Skeletal muscle tissue (tissue), 3 donors: ENCODE measurements at regions not wholly inside any gene's neighbourhood (a gene's known extent, or its start where the extent isn't known, plus 50 kb on each side); places are given as distances from the start of the nearest gene placed in this dataset.

ENCODE experiments used
- H3K27ac ChIP-seq: one replicate; pipeline ENCODE4 v1.7.0; 2013; ENCODE audit warnings: mild to moderate bottlenecking, low read depth, low read length, inconsistent platforms
- H3K27me3 ChIP-seq, 3 donors: one replicate each; pipeline ENCODE4 v1.7.0; 2013; ENCODE audit warnings: low read length in 3 of 3; ENCODE audit not compliant: control insufficient read depth in 3 of 3, insufficient read depth in 3 of 3
- H3K36me3 ChIP-seq, 3 donors: one replicate each; pipeline ENCODE4 v1.7.0; 2013; ENCODE audit warnings: low read length in 3 of 3; ENCODE audit not compliant: control insufficient read depth in 3 of 3, insufficient read depth in 3 of 3
- H3K4me1 ChIP-seq, 3 donors: one replicate each; pipeline ENCODE4 v1.7.0; 2013; ENCODE audit warnings: low read length in 3 of 3, mild to moderate bottlenecking in 3 of 3; ENCODE audit not compliant: control insufficient read depth in 3 of 3, insufficient read depth in 3 of 3
- H3K4me3 ChIP-seq, 3 donors: one replicate each; pipeline ENCODE4 v1.7.0; 2013; ENCODE audit warnings: low read length in 3 of 3
- H3K9ac ChIP-seq, 3 donors: one replicate each; pipeline ENCODE4 v1.7.0; 2013; ENCODE audit warnings: low read length in 3 of 3, mild to moderate bottlenecking in 3 of 3, moderate library complexity in 2 of 3, low read depth in 1 of 3
- H3K9me3 ChIP-seq, 3 donors: one replicate each; pipeline ENCODE4 v1.7.0; 2013; ENCODE audit warnings: low read length in 3 of 3; ENCODE audit not compliant: control insufficient read depth in 3 of 3
- donor health status: Osteomylitis.

DNA sequence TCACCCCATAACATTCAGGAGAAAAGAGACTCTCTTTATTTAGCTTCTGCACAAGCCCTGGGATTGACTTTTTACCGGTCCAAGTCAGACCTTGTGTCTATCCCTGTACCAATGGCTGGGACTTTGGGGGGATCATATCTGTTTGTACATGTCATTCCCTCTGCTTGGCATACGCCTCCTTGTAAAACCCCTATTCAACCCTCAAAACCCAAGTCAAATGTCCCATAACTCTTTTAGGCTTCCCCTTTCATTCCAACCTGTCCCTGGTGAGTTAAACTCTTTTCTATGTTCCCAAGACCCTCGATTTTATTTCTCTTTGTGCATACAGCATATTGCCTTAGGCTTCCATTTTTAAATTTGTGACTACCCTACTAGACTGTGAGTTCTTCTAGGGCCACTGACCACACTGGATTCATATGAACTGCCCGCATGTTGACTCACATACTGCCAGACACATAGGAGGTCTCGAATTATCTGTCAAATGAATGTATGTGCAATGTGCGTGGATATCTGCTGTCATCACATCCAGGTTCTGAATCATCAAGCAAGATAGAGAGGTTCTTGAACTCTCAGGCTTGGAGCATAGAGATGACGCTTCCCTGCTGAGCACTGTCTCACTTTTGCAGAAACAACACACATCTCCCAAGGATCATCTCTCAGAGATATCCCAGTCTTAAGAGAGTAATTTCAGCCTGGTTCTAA, 548.6 kb upstream of the TBX3 start:
- no peaks in the 10 kb centered on the region for H3K36me3 ChIP-seq
- H3K9me3 ChIP-seq = no peaks in the 10 kb centered on the region
- H3K4me3 ChIP-seq = no peak overlapping the region
- H3K4me1 ChIP-seq = peaks cover 4 to 9% (median 5%) of the 10 kb centered on the region in 3 donors
- H3K9ac ChIP-seq = no peak overlapping the region
- H3K27me3 ChIP-seq = no peaks in the 10 kb centered on the region
- no peak overlapping the region for H3K27ac ChIP-seq

DNA sequence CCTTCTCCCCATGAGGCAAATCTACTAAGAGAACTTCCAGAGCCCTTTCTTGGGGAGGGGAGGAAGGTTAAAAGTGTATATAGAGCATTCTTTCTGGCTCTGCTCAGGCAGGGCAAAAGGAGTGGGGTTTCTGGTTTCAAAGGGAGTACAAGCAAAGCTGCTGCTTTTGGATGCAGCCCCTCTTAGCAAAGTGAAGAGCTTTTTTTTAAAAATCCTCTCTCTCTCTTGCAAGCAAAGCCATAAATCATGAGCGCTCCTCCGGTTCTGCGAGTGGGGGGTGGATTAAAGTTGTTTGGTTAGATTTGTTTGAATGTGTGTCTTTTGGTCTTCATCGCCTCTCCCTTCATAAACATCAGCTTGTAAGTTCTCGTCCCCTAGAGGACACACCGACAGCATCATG, 546.6 kb upstream of the TBX3 start:
- Histone ChIP-seq H3K4me1 (peaks cover 16 to 24% (median 23%) of the 10 kb centered on the region in 3 donors), H3K9ac (peak overlapping the region in 1 of 3 donors; percentile 34), H3K27me3 (no peaks in the 10 kb centered on the region), H3K27ac (no peak overlapping the region), H3K4me3 (no peak overlapping the region), H3K36me3 (no peaks in the 10 kb centered on the region), H3K9me3 (no peaks in the 10 kb centered on the region)

DNA sequence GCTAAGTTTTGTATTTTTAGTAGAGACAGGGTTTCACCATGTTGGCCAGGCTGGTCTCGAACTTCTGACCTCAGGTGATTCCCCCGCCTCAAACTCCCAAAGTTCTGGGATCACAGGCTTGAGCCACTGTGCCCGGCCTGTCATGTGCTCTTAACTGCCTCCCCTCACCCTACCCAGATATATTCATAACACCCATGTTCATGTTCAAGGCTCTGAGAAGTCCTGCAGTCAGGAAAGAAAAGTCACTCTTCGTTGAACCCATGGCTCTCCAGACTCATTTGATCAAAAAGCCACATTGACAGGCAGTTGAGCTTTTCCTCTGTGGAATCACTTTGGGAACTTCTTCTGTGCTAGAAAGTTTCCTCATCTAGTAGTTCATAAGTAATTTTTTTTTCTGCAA, 545.5 kb upstream of the TBX3 start:
- Histone ChIP-seq H3K27ac (no peak overlapping the region), H3K36me3 (no peaks in the 10 kb centered on the region), H3K4me3 (no peak overlapping the region), H3K27me3 (no peaks in the 10 kb centered on the region), H3K9me3 (no peaks in the 10 kb centered on the region), H3K9ac (no peak overlapping the region), H3K4me1 (peaks cover 20 to 33% (median 24%) of the 10 kb centered on the region in 3 donors)

DNA sequence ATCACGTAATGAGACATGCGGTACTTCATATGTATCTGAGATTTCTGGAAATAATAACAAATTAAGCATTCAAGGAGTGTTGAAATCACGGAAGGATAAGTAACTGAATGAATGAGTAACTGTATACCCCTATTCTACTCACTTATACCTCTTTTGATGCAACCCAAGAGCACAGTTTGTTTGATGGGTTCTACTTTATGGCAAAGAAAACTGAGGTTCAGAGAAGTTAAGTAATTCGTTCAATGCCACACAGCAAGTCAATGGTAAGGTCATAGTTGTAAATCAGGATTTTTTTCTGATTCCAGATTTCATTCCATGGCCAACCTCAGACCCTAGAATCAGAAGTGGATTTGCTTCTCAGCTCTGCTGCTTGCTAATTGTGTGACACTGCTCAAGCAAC, 544.5 kb upstream of the TBX3 start:
- H3K36me3 ChIP-seq = no peaks in the 10 kb centered on the region
- H3K9ac ChIP-seq = no peak overlapping the region
- no peaks in the 10 kb centered on the region for H3K27me3 ChIP-seq
- H3K4me3 ChIP-seq = no peak overlapping the region
- no peaks in the 10 kb centered on the region for H3K9me3 ChIP-seq
- H3K27ac ChIP-seq = peak overlapping the region; percentile 88
- H3K4me1 ChIP-seq = peaks cover 24 to 34% (median 27%) of the 10 kb centered on the region in 3 donors

DNA sequence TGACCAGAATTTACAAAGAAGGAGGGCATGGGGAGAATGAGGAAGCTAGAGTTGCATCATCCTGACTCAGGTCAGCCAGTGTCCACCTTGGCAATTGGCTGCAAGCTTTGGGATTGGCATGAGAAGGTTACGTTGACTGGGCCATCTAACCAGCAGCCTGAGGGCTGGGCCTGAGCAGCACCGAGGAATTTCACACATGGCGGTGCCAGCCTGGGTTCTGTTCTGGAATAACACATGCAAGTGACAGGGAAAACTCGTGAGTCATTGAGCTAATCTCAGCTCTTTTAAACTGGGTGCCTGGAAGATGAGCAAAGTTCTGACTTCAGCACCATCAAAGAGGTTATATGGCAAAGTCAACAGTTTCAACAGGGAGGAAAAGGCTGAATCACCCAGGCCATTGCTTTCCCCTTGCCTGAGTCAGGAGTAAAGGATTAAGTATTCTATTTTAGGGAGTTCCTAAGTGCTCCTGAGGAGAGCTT, 543.2 kb upstream of the TBX3 start:
- H3K9ac ChIP-seq = peak overlapping the region in 1 of 3 donors; percentile 36
- H3K27ac ChIP-seq = peak overlapping the region; percentile 88
- H3K9me3 ChIP-seq = no peaks in the 10 kb centered on the region
- no peaks in the 10 kb centered on the region for H3K36me3 ChIP-seq
- no peaks in the 10 kb centered on the region for H3K27me3 ChIP-seq
- H3K4me3 ChIP-seq = no peak overlapping the region
- H3K4me1 ChIP-seq = peaks cover 24 to 39% (median 32%) of the 10 kb centered on the region in 3 donors

DNA sequence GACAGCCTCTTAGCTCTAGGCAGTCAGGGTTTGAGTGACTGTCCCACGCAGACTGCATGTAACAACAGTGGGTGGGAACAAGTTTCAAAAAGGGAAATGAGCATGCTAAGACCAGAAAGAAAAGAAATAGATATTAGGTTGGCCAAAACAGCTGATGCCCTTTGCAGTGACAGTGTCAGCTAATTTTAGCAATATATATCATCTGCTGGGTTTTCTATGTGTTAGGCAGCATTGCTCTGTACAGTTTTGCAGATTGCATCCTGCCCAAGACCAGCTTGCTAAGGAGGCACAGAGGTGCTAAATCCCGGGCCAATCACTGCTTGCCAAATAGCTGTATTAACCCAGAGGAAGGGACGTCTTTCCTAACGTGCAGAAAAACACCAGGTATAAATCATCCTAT, 541.9 kb upstream of the TBX3 start:
- Histone ChIP-seq H3K27ac (peak overlapping the region; percentile 88), H3K9ac (no peak overlapping the region), H3K4me1 (peaks cover 24 to 39% (median 32%) of the 10 kb centered on the region in 3 donors), H3K9me3 (no peaks in the 10 kb centered on the region), H3K36me3 (no peaks in the 10 kb centered on the region), H3K27me3 (no peaks in the 10 kb centered on the region), H3K4me3 (no peak overlapping the region)

DNA sequence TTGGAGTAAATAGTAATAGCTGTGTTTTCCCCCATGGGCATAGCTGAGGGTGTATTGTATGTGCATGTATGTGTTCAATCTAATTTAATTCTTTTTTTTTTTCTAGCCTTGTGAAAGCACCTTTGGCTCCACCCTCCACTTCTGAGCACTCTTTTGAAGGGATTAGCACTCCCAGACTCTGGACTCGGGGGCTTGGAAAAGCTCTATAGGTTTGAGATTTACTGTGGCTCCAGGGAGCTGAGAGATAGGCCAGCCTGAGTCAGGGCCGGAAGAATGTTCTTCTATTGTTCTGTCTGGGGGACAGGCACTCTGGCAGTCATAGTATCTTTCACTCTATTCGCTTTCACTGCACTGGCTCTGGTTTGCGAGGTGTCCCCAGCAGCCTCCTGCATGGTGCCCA, 540.0 kb upstream of the TBX3 start:
- no peak overlapping the region for H3K4me3 ChIP-seq
- H3K9ac ChIP-seq = no peak overlapping the region
- peaks cover 19 to 34% (median 28%) of the 10 kb centered on the region in 3 donors for H3K4me1 ChIP-seq
- no peaks in the 10 kb centered on the region for H3K9me3 ChIP-seq
- H3K36me3 ChIP-seq = no peaks in the 10 kb centered on the region
- peak overlapping the region; percentile 31 for H3K27ac ChIP-seq
- no peaks in the 10 kb centered on the region for H3K27me3 ChIP-seq

DNA sequence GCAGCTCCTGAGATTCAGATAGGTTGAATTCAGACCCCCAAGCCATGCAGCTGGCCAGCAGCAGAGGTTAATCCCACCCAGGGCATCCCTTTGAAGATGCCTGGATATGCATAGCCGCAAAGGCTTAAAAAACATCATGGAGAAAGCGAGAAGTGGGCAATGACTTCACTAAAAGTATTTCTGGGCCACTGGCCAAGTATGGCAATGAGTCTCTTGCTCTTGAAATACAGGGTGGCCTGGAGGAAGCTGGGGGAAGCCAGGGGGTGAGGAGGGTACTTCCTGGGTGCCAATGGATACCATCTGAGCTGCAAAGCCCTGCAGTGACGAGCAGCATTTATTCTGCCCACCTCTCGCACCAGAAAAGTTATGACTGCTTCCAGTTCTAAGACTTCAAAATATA, 539.3 kb upstream of the TBX3 start:
- H3K36me3 ChIP-seq = no peaks in the 10 kb centered on the region
- peak overlapping the region; percentile 13 for H3K27ac ChIP-seq
- H3K9me3 ChIP-seq = no peaks in the 10 kb centered on the region
- no peak overlapping the region for H3K4me3 ChIP-seq
- peaks cover 19 to 31% (median 28%) of the 10 kb centered on the region in 3 donors for H3K4me1 ChIP-seq
- H3K27me3 ChIP-seq = no peaks in the 10 kb centered on the region
- no peak overlapping the region for H3K9ac ChIP-seq

DNA sequence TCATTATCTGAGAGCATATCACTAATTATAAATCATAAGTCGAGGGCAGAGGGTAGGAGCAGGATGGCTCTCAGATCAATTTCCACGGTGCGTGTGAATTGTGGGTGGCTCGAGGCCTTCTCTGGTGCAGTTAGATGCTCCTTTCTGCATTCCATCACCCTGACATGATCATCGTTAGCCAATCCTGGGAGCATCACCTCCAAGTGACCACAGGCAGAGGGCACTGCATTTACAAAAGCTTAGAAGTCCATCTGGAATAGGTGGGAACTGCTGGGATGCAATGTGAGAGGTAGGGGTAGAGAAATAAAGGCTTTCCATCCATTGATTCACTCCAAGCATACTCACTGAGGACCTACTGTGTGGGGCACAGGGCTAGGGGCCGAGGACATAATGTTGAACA, 538.2 kb upstream of the TBX3 start:
- no peaks in the 10 kb centered on the region for H3K9me3 ChIP-seq
- H3K4me1 ChIP-seq = peaks cover 17 to 30% (median 28%) of the 10 kb centered on the region in 3 donors
- no peak overlapping the region for H3K4me3 ChIP-seq
- no peaks in the 10 kb centered on the region for H3K27me3 ChIP-seq
- no peak overlapping the region for H3K9ac ChIP-seq
- H3K27ac ChIP-seq = no peak overlapping the region
- no peaks in the 10 kb centered on the region for H3K36me3 ChIP-seq

DNA sequence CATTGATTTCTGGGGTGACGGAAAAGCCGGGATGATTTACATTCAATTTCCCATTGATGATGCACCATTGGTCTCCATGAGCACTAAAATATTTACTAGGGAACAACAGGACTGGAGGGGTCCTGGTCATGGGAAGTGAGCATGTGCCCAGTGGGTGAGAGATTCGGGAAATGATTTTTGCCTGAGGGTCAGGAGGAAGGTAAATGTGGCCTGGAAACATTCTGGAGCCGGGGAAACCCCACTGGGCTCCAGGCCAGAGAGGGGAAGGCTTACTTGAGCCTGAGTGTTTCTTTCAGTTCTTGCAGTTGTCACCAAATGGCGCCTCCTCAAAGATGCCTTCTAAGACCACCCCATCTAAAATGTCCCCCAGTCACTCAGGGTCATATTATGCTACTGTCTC, 532.3 kb upstream of the TBX3 start:
- Histone ChIP-seq H3K36me3 (no peaks in the 10 kb centered on the region), H3K27me3 (no peaks in the 10 kb centered on the region), H3K9ac (no peak overlapping the region), H3K9me3 (peaks cover 0 to 3% (median 0%) of the 10 kb centered on the region in 3 donors), H3K4me3 (no peak overlapping the region), H3K4me1 (peaks cover 12 to 23% (median 17%) of the 10 kb centered on the region in 3 donors), H3K27ac (no peak overlapping the region)
